HEK293 (cell line): ENCODE measurements at regions not wholly inside any gene's neighbourhood (a gene's known extent, or its start where the extent isn't known, plus 50 kb on each side); places are given as distances from the start of the nearest gene placed in this dataset.

Source experiments
- CTCF ChIA-PET: fragments of 350-600 bp; formaldehyde crosslinking; extraction: SDS; loops from one replicate; lab custom pipeline; 2021; ENCODE audit warnings: antibody characterized with exemption; lab: Yijun Ruan, JAX
- POLR2A ChIA-PET: fragments of 300-600 bp; formaldehyde crosslinking; extraction: SDS; loops from one replicate; lab custom pipeline; 2020; ENCODE audit warnings: antibody characterized with exemption, inconsistent platforms; lab: Yijun Ruan, JAX
- H3K27ac ChIP-seq: fragments of 200-500 bp; sonication (Bioruptor generic); 2 replicates; pipeline ENCODE4 v1.5.1; 2014; ENCODE audit warnings: low read depth, low read length, control low read depth, inconsistent platforms; ENCODE audit errors: extremely low read depth
- H3K36me3 ChIP-seq, 2 experiments: fragments of 200-500 bp in 1 of 2; sonication (Bioruptor generic) in 1 of 2; 1 replicate in 1 of 2; 2 replicates in 1 of 2; pipeline ENCODE4 v1.5.1; 2014 to 2017; ENCODE audit warnings: inconsistent platforms in 2 of 2, low read length in 2 of 2; ENCODE audit not compliant: control insufficient read depth in 2 of 2, insufficient read depth in 1 of 2
- H3K4me1 ChIP-seq: fragments of 200-500 bp; sonication (Bioruptor generic); 2 replicates; pipeline ENCODE4 v1.5.1; 2014; ENCODE audit warnings: mild to moderate bottlenecking, low read length, inconsistent platforms; ENCODE audit not compliant: control insufficient read depth, insufficient read depth
- H3K4me3 ChIP-seq: 2 replicates; pipeline ENCODE4 v1.5.1; 2011; ENCODE audit warnings: low read depth, mild to moderate bottlenecking, control low read depth, low read length, moderate library complexity
- H3K9me3 ChIP-seq: fragments of 200-500 bp; sonication (Bioruptor generic); 2 replicates; pipeline ENCODE4 v1.5.1; 2014; ENCODE audit warnings: low read depth, low read length, inconsistent platforms; ENCODE audit not compliant: control insufficient read depth, insufficient read depth
- FEZF1 ChIP-seq: fragments of 450-650 bp; formaldehyde crosslinking; IDR thresholded peaks from 2 replicates; pipeline ENCODE4 v1.5.1; 2016; ENCODE audit warnings: missing biosample characterization, missing genetic modification characterization
- IKZF3 ChIP-seq: fragments of 450-650 bp; IDR thresholded peaks from 2 replicates; pipeline ENCODE4 v1.5.0; 2018; ENCODE audit warnings: missing biosample characterization, mild to moderate bottlenecking, missing genetic modification characterization, moderate library complexity
- KLF10 ChIP-seq: fragments of 450-650 bp; IDR thresholded peaks from 2 replicates; pipeline ENCODE4 v1.5.1; 2018; ENCODE audit warnings: missing biosample characterization, mild to moderate bottlenecking, missing genetic modification characterization
- SETDB1 ChIP-seq: IDR thresholded peaks from one replicate; pipeline ENCODE4 v1.6.1; 2017; ENCODE audit warnings: mild to moderate bottlenecking, low read length, moderate library complexity, mixed read lengths; ENCODE audit not compliant: insufficient read length
- ZBTB20 ChIP-seq: fragments of 450-650 bp; formaldehyde crosslinking; IDR thresholded peaks from 2 replicates; pipeline ENCODE4 v1.5.1; 2016; ENCODE audit warnings: missing biosample characterization, missing genetic modification characterization
- ZBTB7A ChIP-seq: fragments of 450-650 bp; formaldehyde crosslinking; IDR thresholded peaks from 2 replicates; pipeline ENCODE4 v1.5.1; 2016; ENCODE audit warnings: low read depth, missing biosample characterization, missing genetic modification characterization
- ZIC2 ChIP-seq: fragments of 450-650 bp; formaldehyde crosslinking; IDR thresholded peaks from 2 replicates; pipeline ENCODE4 v1.5.1; 2016; ENCODE audit warnings: missing biosample characterization, missing genetic modification characterization
- ZNF114 ChIP-seq: fragments of 450-650 bp; formaldehyde crosslinking; IDR thresholded peaks from 2 replicates; pipeline ENCODE4 v1.5.0; 2017; ENCODE audit warnings: missing biosample characterization, missing genetic modification characterization
- ZNF175 ChIP-seq: fragments of 450-650 bp; formaldehyde crosslinking; IDR thresholded peaks from 2 replicates; pipeline ENCODE4 v1.5.1; 2016; ENCODE audit warnings: missing biosample characterization, missing genetic modification characterization
- ZNF19 ChIP-seq: fragments of 450-650 bp; formaldehyde crosslinking; IDR thresholded peaks from 2 replicates; pipeline ENCODE4; 2016; ENCODE audit warnings: missing biosample characterization, missing genetic modification characterization, low read depth
- ZNF221 ChIP-seq: fragments of 450-650 bp; formaldehyde crosslinking; IDR thresholded peaks from 2 replicates; pipeline ENCODE4 v1.5.1; 2017; ENCODE audit warnings: missing biosample characterization, missing genetic modification characterization, borderline replicate concordance
- ZNF24 ChIP-seq: fragments of 450-650 bp; formaldehyde crosslinking; IDR thresholded peaks from 2 replicates; pipeline ENCODE4 v1.5.1; 2016; ENCODE audit warnings: missing biosample characterization, missing genetic modification characterization
- ZNF354C ChIP-seq: fragments of 450-650 bp; formaldehyde crosslinking; IDR thresholded peaks from 2 replicates; pipeline ENCODE4 v1.5.1; 2016; ENCODE audit warnings: missing biosample characterization, missing genetic modification characterization, low read depth, borderline replicate concordance
- ZNF521 ChIP-seq: fragments of 450-650 bp; formaldehyde crosslinking; IDR thresholded peaks from 2 replicates; pipeline ENCODE4 v1.5.1; 2017; ENCODE audit warnings: missing biosample characterization, mild to moderate bottlenecking, missing genetic modification characterization
- ZNF549 ChIP-seq: fragments of 450-650 bp; IDR thresholded peaks from 2 replicates; pipeline ENCODE4 v1.5.1; 2018; ENCODE audit warnings: missing biosample characterization, missing genetic modification characterization, mild to moderate bottlenecking, inconsistent platforms, moderate library complexity
- ZNF658 ChIP-seq: fragments of 450-650 bp; formaldehyde crosslinking; IDR thresholded peaks from 2 replicates; pipeline ENCODE4; 2016; ENCODE audit warnings: missing biosample characterization, missing genetic modification characterization
- ZNF677 ChIP-seq: fragments of 450-650 bp; IDR thresholded peaks from 2 replicates; pipeline ENCODE4 v1.5.0; 2018; ENCODE audit warnings: missing biosample characterization, mild to moderate bottlenecking, missing genetic modification characterization, moderate library complexity
- TF ChIP-seq, protein P1 (sequence below): fragments of 450-650 bp; formaldehyde crosslinking; IDR thresholded peaks from 2 replicates; pipeline ENCODE4 v1.5.1; 2016; ENCODE audit warnings: missing biosample characterization, missing genetic modification characterization, low read depth
- TF ChIP-seq, protein P2 (sequence below): fragments of 450-650 bp; formaldehyde crosslinking; IDR thresholded peaks from 2 replicates; pipeline ENCODE4 v1.5.1; 2016; ENCODE audit warnings: missing biosample characterization, missing genetic modification characterization
- TF ChIP-seq, protein P3 (sequence below): fragments of 450-650 bp; formaldehyde crosslinking; IDR thresholded peaks from 2 replicates; pipeline ENCODE4 v1.5.1; 2017; ENCODE audit warnings: missing biosample characterization, missing genetic modification characterization
- TF ChIP-seq, protein P4 (sequence below): fragments of 450-650 bp; formaldehyde crosslinking; IDR thresholded peaks from 2 replicates; pipeline ENCODE4 v1.5.0; 2017; ENCODE audit warnings: missing biosample characterization, missing genetic modification characterization, borderline replicate concordance

DNA sequence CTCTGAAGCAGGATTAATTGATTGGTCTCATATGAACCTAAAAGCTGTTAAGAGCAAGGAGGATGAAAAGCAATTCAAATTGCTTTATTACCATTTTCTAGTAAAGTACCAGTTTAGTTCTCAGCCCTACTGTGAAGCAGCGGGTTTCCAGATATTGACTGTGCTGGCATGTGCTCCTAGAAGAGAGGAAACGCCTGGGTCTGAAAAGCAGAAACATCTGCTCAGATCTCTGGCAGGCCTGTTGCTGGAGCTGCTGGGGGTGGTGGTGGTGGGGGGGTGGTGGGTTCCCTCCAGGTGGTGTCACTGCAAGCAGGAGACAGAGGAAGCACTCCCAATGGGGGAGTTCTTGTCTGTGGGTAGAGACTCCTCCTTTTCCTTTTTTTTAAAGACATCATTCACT lies 105.5 kb upstream of the ZNF462 start:
- ChIA-PET CTCF (no interaction called here), POLR2A (no interaction called here)
- no peak overlapping the region for H3K4me3 ChIP-seq
- TF ChIP-seq ZNF521 (tag by site-specific recombination) (no peak), FEZF1 (no peak), ZNF114 (no peak), ZNF19 (tag by site-specific recombination) (no peak), ZNF354C (tag by site-specific recombination) (no peak), ZIC2 (no peak), IKZF3 (tag by site-specific recombination) (no peak), ZBTB20 (tag by site-specific recombination) (no peak), ZNF549 (no peak), SETDB1 (no peak), KLF10 (no peak)
- TF ChIP-seq, protein P1, sequence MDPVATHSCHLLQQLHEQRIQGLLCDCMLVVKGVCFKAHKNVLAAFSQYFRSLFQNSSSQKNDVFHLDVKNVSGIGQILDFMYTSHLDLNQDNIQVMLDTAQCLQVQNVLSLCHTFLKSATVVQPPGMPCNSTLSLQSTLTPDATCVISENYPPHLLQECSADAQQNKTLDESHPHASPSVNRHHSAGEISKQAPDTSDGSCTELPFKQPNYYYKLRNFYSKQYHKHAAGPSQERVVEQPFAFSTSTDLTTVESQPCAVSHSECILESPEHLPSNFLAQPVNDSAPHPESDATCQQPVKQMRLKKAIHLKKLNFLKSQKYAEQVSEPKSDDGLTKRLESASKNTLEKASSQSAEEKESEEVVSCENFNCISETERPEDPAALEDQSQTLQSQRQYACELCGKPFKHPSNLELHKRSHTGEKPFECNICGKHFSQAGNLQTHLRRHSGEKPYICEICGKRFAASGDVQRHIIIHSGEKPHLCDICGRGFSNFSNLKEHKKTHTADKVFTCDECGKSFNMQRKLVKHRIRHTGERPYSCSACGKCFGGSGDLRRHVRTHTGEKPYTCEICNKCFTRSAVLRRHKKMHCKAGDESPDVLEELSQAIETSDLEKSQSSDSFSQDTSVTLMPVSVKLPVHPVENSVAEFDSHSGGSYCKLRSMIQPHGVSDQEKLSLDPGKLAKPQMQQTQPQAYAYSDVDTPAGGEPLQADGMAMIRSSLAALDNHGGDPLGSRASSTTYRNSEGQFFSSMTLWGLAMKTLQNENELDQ (tag by site-specific recombination) = no peak
- TF ChIP-seq, protein P2, sequence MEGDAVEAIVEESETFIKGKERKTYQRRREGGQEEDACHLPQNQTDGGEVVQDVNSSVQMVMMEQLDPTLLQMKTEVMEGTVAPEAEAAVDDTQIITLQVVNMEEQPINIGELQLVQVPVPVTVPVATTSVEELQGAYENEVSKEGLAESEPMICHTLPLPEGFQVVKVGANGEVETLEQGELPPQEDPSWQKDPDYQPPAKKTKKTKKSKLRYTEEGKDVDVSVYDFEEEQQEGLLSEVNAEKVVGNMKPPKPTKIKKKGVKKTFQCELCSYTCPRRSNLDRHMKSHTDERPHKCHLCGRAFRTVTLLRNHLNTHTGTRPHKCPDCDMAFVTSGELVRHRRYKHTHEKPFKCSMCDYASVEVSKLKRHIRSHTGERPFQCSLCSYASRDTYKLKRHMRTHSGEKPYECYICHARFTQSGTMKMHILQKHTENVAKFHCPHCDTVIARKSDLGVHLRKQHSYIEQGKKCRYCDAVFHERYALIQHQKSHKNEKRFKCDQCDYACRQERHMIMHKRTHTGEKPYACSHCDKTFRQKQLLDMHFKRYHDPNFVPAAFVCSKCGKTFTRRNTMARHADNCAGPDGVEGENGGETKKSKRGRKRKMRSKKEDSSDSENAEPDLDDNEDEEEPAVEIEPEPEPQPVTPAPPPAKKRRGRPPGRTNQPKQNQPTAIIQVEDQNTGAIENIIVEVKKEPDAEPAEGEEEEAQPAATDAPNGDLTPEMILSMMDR (tag by site-specific recombination) = no peak
- H3K27ac ChIP-seq = no peak overlapping the region
- no peaks in the 10 kb centered on the region for H3K36me3 ChIP-seq
- no peaks in the 10 kb centered on the region for H3K4me1 ChIP-seq
- no peaks in the 10 kb centered on the region for H3K9me3 ChIP-seq

DNA sequence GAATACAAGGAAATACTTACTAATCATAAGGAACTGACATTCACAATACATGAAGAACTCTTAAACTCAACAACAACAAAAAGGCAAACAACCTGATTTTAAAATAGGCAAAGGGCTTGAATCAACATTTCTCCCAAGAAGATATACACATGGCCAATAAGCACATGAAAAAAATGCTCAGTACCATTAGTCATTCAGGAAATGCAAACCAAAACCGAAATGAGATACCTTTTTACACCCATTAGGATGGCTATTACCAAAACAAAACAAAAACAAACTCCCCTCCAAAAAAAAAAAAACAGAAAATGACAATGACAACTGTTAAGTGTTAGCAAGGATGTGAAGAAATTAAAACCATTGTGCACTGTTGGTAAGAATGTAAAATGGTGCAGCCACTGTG lies 104.1 kb upstream of the ZNF462 start:
- Histone ChIP-seq H3K9me3 (no peaks in the 10 kb centered on the region), H3K4me1 (no peaks in the 10 kb centered on the region), H3K4me3 (no peak overlapping the region), H3K27ac (no peak overlapping the region), H3K36me3 (no peaks in the 10 kb centered on the region)
- TF ChIP-seq ZNF677 (tag by site-specific recombination) = no peak
- TF ChIP-seq, protein P3, sequence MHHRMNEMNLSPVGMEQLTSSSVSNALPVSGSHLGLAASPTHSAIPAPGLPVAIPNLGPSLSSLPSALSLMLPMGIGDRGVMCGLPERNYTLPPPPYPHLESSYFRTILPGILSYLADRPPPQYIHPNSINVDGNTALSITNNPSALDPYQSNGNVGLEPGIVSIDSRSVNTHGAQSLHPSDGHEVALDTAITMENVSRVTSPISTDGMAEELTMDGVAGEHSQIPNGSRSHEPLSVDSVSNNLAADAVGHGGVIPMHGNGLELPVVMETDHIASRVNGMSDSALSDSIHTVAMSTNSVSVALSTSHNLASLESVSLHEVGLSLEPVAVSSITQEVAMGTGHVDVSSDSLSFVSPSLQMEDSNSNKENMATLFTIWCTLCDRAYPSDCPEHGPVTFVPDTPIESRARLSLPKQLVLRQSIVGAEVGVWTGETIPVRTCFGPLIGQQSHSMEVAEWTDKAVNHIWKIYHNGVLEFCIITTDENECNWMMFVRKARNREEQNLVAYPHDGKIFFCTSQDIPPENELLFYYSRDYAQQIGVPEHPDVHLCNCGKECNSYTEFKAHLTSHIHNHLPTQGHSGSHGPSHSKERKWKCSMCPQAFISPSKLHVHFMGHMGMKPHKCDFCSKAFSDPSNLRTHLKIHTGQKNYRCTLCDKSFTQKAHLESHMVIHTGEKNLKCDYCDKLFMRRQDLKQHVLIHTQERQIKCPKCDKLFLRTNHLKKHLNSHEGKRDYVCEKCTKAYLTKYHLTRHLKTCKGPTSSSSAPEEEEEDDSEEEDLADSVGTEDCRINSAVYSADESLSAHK = no peak
- TF ChIP-seq ZNF24 (tag by site-specific recombination) = no peak
- no peak for TF ChIP-seq ZNF658 (tag by site-specific recombination)
- no peak for TF ChIP-seq ZNF221 (tag by site-specific recombination)
- TF ChIP-seq, protein P4, sequence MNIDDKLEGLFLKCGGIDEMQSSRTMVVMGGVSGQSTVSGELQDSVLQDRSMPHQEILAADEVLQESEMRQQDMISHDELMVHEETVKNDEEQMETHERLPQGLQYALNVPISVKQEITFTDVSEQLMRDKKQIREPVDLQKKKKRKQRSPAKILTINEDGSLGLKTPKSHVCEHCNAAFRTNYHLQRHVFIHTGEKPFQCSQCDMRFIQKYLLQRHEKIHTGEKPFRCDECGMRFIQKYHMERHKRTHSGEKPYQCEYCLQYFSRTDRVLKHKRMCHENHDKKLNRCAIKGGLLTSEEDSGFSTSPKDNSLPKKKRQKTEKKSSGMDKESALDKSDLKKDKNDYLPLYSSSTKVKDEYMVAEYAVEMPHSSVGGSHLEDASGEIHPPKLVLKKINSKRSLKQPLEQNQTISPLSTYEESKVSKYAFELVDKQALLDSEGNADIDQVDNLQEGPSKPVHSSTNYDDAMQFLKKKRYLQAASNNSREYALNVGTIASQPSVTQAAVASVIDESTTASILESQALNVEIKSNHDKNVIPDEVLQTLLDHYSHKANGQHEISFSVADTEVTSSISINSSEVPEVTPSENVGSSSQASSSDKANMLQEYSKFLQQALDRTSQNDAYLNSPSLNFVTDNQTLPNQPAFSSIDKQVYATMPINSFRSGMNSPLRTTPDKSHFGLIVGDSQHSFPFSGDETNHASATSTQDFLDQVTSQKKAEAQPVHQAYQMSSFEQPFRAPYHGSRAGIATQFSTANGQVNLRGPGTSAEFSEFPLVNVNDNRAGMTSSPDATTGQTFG (tag by site-specific recombination) = no peak
- TF ChIP-seq ZNF175 (tag by site-specific recombination) = no peak
- no peak for TF ChIP-seq ZBTB7A (tag by site-specific recombination)
- CTCF ChIA-PET = no interaction called here
- POLR2A ChIA-PET = no interaction called here
